WTC11 (cell line): ENCODE measurements at regions not wholly inside any gene's neighbourhood (a gene's known extent, or its start where the extent isn't known, plus 50 kb on each side); places are given as distances from the start of the nearest gene placed in this dataset.

Source experiments
- ATAC-seq: fragments of 200-7000 bp; cut with Tn5 transposase; 2 replicates; pipeline ENCODE4 v1.10.0; 2021; ENCODE audit warnings: mild to moderate bottlenecking, moderate library complexity
- CTCF ChIA-PET: fragments of 300-600 bp; sonication (Branson Sonifier 250); formaldehyde crosslinking; loops from one replicate; lab custom pipeline; 2021; ENCODE audit warnings: antibody characterized with exemption; lab: Charles Lee
- POLR2A ChIA-PET: fragments of 350-600 bp; sonication (Branson Sonifier 250); formaldehyde crosslinking; loops from one replicate; lab custom pipeline; 2021; ENCODE audit warnings: antibody characterized with exemption; lab: Charles Lee
- DNase-seq: peaks from one replicate; pipeline ENCODE4 v3.0.0; 2021; ENCODE audit warnings: low spot score
- H3K27ac Mint-ChIP-seq: 2 replicates; pipeline ENCODE4 v1.8.0; 2021; ENCODE audit warnings: mixed read lengths
- H3K27me3 Mint-ChIP-seq: 2 replicates; pipeline ENCODE4 v1.8.0; 2021; ENCODE audit warnings: low read depth, mild to moderate bottlenecking, moderate library complexity, mixed read lengths
- H3K36me3 Mint-ChIP-seq: 2 replicates; pipeline ENCODE4 v1.8.0; 2021; ENCODE audit warnings: mixed read lengths
- H3K4me1 Mint-ChIP-seq: 2 replicates; pipeline ENCODE4 v1.8.0; 2022; ENCODE audit warnings: mixed read lengths
- H3K4me3 Mint-ChIP-seq: 2 replicates; pipeline ENCODE4 v1.8.0; 2021; ENCODE audit warnings: mild to moderate bottlenecking, moderate library complexity, mixed read lengths
- H3K9me3 Mint-ChIP-seq: 2 replicates; pipeline ENCODE4 v1.8.0; 2021; ENCODE audit warnings: mixed read lengths
- ATF3 ChIP-seq: sonication (generic); formaldehyde crosslinking; conservative IDR thresholded peaks from 2 replicates; pipeline ENCODE4 v1.8.1; 2022; ENCODE audit warnings: mild to moderate bottlenecking, missing genetic modification reagents
- CBFB ChIP-seq: sonication (generic); formaldehyde crosslinking; IDR thresholded peaks from 2 replicates; pipeline ENCODE4 v1.8.1; 2022; ENCODE audit warnings: mild to moderate bottlenecking, low read depth, missing genetic modification reagents
- GRHL2 ChIP-seq: fragments of 250-450 bp; sonication (Bioruptor Pico); IDR thresholded peaks from 2 replicates; pipeline ENCODE4 v1.8.0; 2022; ENCODE audit warnings: mild to moderate bottlenecking, moderate library complexity; ENCODE audit not compliant: insufficient replicate concordance, severe bottlenecking
- IRF2 ChIP-seq: sonication (generic); formaldehyde crosslinking; IDR thresholded peaks from 2 replicates; pipeline ENCODE4 v1.8.0; 2022; ENCODE audit warnings: low read depth, missing genetic modification reagents, borderline replicate concordance
- MYBL2 ChIP-seq: sonication (generic); formaldehyde crosslinking; IDR thresholded peaks from 2 replicates; pipeline ENCODE4 v1.8.1; 2023; ENCODE audit warnings: mild to moderate bottlenecking, moderate library complexity, missing genetic modification reagents
- NR1H2 ChIP-seq: sonication (generic); formaldehyde crosslinking; IDR thresholded peaks from 2 replicates; pipeline ENCODE4 v1.9.0; 2021; ENCODE audit warnings: mild to moderate bottlenecking, moderate library complexity, missing genetic modification reagents
- NR2C2 ChIP-seq: sonication (generic); formaldehyde crosslinking; IDR thresholded peaks from 2 replicates; pipeline ENCODE4 v1.8.0; 2022; ENCODE audit warnings: mild to moderate bottlenecking, missing genetic modification reagents
- NR3C1 ChIP-seq: sonication (generic); formaldehyde crosslinking; conservative IDR thresholded peaks from 2 replicates; pipeline ENCODE4 v1.8.1; 2023; ENCODE audit warnings: low read depth, mild to moderate bottlenecking, missing genetic modification reagents
- OVOL2 ChIP-seq: fragments of 250-450 bp; sonication (Bioruptor Pico); IDR thresholded peaks from 2 replicates; pipeline ENCODE4 v1.9.0; 2021; ENCODE audit warnings: mild to moderate bottlenecking, borderline replicate concordance
- TCF7 ChIP-seq: sonication (generic); formaldehyde crosslinking; IDR thresholded peaks from 2 replicates; pipeline ENCODE4 v1.8.0; 2022; ENCODE audit warnings: mild to moderate bottlenecking, low read depth, missing genetic modification reagents, moderate library complexity
- ZNF396 ChIP-seq: fragments of 250-450 bp; sonication (Bioruptor Pico); IDR thresholded peaks from 2 replicates; pipeline ENCODE4 v1.8.0; 2021; ENCODE audit warnings: mild to moderate bottlenecking, moderate library complexity, borderline replicate concordance
- TF ChIP-seq, protein P1 (sequence below): sonication (generic); formaldehyde crosslinking; IDR thresholded peaks from 2 replicates; pipeline ENCODE4 v1.8.1; 2022; ENCODE audit warnings: low read depth, mild to moderate bottlenecking, moderate library complexity, missing genetic modification reagents, borderline replicate concordance
- TF ChIP-seq, protein P2 (sequence below): fragments of 250-450 bp; sonication (Bioruptor Pico); IDR thresholded peaks from 2 replicates; pipeline ENCODE4 v1.9.0; 2021; ENCODE audit warnings: mild to moderate bottlenecking, borderline replicate concordance
- TF ChIP-seq, protein P3 (sequence below): sonication (generic); formaldehyde crosslinking; IDR thresholded peaks from 2 replicates; pipeline ENCODE4 v1.8.0; 2023; ENCODE audit warnings: missing genetic modification reagents
- TF ChIP-seq, protein P4 (sequence below): sonication (generic); formaldehyde crosslinking; IDR thresholded peaks from 2 replicates; pipeline ENCODE4 v1.8.1; 2023; ENCODE audit warnings: mild to moderate bottlenecking, missing genetic modification reagents, borderline replicate concordance

- TF ChIP-seq CBFB (no peak), IRF2 (CRISPR knock-in tag) (no peak), MYBL2 (CRISPR knock-in tag) (no peak), GRHL2 (CRISPR knock-in tag) (no peak)
- TF ChIP-seq, protein P1, sequence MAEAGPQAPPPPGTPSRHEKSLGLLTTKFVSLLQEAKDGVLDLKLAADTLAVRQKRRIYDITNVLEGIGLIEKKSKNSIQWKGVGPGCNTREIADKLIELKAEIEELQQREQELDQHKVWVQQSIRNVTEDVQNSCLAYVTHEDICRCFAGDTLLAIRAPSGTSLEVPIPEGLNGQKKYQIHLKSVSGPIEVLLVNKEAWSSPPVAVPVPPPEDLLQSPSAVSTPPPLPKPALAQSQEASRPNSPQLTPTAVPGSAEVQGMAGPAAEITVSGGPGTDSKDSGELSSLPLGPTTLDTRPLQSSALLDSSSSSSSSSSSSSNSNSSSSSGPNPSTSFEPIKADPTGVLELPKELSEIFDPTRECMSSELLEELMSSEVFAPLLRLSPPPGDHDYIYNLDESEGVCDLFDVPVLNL (CRISPR knock-in tag), result no peak
Measured at GRCh38 chr2:64220894-64221617, 76.8 kb upstream of the PELI1 start (continued).

GRCh38 chr2:64221935-64222334 lies 77.7 kb upstream of the PELI1 start:
- no peak for DNase-seq
- Mint-ChIP-seq H3K4me3 (no peak overlapping the region), H3K9me3 (no peaks in the 10 kb centered on the region), H3K36me3 (peaks cover 2% of the 10 kb centered on the region; the same call in 1 of the 2 replicates), H3K27me3 (no peaks in the 10 kb centered on the region), H3K27ac (no peak overlapping the region), H3K4me1 (peaks cover 54% of the 10 kb centered on the region)
- no peak for TF ChIP-seq NR3C1
- TF ChIP-seq, protein P2, sequence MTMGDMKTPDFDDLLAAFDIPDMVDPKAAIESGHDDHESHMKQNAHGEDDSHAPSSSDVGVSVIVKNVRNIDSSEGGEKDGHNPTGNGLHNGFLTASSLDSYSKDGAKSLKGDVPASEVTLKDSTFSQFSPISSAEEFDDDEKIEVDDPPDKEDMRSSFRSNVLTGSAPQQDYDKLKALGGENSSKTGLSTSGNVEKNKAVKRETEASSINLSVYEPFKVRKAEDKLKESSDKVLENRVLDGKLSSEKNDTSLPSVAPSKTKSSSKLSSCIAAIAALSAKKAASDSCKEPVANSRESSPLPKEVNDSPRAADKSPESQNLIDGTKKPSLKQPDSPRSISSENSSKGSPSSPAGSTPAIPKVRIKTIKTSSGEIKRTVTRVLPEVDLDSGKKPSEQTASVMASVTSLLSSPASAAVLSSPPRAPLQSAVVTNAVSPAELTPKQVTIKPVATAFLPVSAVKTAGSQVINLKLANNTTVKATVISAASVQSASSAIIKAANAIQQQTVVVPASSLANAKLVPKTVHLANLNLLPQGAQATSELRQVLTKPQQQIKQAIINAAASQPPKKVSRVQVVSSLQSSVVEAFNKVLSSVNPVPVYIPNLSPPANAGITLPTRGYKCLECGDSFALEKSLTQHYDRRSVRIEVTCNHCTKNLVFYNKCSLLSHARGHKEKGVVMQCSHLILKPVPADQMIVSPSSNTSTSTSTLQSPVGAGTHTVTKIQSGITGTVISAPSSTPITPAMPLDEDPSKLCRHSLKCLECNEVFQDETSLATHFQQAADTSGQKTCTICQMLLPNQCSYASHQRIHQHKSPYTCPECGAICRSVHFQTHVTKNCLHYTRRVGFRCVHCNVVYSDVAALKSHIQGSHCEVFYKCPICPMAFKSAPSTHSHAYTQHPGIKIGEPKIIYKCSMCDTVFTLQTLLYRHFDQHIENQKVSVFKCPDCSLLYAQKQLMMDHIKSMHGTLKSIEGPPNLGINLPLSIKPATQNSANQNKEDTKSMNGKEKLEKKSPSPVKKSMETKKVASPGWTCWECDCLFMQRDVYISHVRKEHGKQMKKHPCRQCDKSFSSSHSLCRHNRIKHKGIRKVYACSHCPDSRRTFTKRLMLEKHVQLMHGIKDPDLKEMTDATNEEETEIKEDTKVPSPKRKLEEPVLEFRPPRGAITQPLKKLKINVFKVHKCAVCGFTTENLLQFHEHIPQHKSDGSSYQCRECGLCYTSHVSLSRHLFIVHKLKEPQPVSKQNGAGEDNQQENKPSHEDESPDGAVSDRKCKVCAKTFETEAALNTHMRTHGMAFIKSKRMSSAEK (CRISPR knock-in tag), result no peak
- TF ChIP-seq NR2C2, result no peak
- no peak for TF ChIP-seq TCF7 (CRISPR knock-in tag)
- no peak for TF ChIP-seq NR1H2 (CRISPR knock-in tag)
- TF ChIP-seq OVOL2 (CRISPR knock-in tag), result no peak
- no peak for TF ChIP-seq GRHL2 (CRISPR knock-in tag)
- TF ChIP-seq, protein P3, sequence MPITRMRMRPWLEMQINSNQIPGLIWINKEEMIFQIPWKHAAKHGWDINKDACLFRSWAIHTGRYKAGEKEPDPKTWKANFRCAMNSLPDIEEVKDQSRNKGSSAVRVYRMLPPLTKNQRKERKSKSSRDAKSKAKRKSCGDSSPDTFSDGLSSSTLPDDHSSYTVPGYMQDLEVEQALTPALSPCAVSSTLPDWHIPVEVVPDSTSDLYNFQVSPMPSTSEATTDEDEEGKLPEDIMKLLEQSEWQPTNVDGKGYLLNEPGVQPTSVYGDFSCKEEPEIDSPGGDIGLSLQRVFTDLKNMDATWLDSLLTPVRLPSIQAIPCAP (CRISPR knock-in tag), result no peak
- no peak for TF ChIP-seq ATF3 (CRISPR knock-in tag)
- TF ChIP-seq, protein P4, sequence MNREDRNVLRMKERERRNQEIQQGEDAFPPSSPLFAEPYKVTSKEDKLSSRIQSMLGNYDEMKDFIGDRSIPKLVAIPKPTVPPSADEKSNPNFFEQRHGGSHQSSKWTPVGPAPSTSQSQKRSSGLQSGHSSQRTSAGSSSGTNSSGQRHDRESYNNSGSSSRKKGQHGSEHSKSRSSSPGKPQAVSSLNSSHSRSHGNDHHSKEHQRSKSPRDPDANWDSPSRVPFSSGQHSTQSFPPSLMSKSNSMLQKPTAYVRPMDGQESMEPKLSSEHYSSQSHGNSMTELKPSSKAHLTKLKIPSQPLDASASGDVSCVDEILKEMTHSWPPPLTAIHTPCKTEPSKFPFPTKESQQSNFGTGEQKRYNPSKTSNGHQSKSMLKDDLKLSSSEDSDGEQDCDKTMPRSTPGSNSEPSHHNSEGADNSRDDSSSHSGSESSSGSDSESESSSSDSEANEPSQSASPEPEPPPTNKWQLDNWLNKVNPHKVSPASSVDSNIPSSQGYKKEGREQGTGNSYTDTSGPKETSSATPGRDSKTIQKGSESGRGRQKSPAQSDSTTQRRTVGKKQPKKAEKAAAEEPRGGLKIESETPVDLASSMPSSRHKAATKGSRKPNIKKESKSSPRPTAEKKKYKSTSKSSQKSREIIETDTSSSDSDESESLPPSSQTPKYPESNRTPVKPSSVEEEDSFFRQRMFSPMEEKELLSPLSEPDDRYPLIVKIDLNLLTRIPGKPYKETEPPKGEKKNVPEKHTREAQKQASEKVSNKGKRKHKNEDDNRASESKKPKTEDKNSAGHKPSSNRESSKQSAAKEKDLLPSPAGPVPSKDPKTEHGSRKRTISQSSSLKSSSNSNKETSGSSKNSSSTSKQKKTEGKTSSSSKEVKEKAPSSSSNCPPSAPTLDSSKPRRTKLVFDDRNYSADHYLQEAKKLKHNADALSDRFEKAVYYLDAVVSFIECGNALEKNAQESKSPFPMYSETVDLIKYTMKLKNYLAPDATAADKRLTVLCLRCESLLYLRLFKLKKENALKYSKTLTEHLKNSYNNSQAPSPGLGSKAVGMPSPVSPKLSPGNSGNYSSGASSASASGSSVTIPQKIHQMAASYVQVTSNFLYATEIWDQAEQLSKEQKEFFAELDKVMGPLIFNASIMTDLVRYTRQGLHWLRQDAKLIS (CRISPR knock-in tag), result no peak
- TF ChIP-seq ZNF396 (CRISPR knock-in tag), result no peak
- CTCF ChIA-PET, result no interaction called here
- ATAC-seq, result no peak
- POLR2A ChIA-PET, result no interaction called here
